ENCODE measurements at regions not wholly inside any gene's neighbourhood (a gene's known extent, or its start where the extent isn't known, plus 50 kb on each side); places are given as distances from the start of the nearest gene placed in this dataset.
"Not testable (repeated sequence)": the region's sequence is repeated elsewhere in the genome, so short reads cannot be mapped to it uniquely, and the experiment has no call there.

DNA sequence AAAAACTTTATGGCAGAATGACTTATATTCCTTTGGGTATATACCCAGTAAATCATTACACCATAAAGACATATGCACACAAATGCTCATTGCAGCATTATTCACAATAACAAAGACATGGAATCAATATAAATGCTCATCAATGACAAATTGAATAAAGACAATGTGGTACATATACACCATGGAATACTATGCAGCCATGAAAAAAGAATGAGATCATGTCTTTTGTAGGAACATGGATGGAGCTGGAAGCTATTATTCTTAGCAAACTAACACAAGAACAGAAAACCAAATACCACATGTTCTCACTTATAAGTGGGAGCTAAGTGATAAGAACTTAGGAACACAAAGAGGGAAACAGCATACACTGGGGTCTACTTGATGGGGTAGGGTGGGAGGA, 321.7 kb downstream of the ZNF674 start:
- DNase-seq, result not testable (repeated sequence)

DNA sequence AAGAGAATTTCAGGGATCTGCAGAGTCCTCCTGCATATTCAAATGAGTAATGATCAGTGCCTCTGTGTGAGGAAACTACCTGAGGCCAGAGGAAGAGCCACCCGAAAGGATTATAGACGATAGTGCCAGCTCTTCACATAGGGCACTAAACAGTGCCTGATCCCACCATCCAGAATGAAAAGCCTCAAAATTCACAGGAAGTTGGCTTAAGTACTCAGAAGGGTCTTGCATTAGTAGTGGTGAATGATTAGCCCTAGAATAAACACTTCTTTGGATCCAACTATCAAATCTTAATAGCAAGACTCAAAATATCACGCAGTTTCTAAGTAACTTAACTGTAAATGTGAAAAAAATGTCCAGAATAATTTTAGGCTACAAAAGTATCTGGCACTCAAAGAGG, 324.4 kb downstream of the ZNF674 start:
- DNase-seq, result no peak

DNA sequence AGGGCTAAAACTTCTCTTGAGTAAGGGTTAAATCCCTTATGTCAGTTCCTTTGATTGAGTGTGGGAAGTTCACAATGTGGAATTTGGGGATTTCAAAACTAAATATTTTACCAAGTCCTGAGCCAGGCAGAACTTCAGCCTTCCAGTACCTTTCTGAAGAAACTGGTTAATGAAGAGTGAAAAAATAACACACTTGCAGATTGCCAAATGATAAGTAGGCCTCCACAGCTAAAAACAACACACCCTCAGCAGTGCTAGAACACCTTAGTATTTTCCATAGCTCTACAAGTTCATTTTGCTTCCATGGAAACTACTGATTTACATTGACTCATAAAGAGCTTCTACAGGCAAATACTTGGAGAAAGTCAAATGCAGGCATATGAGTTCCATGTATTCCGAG, 326.8 kb downstream of the ZNF674 start:
- DNase-seq, result no peak

DNA sequence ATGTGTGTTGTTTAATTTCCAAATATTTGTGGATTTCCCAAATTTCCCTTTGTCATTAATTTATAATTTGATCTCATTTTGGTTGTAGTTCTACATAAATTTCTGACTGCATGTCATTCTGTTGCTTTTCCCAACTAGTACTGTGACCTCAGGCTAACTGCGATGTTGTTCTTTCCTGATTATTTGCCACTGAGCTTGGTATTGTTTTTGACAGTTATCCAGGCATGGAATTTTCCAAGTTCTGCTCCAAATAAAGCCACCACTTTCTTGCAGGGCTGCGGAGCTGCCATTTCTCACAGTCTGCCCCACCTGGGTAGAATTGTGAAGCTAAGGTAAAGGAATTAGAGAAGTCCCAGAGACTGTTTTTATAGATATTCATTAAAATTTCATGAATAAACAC, 328.8 kb downstream of the ZNF674 start:
- DNase-seq, result no peak

DNA sequence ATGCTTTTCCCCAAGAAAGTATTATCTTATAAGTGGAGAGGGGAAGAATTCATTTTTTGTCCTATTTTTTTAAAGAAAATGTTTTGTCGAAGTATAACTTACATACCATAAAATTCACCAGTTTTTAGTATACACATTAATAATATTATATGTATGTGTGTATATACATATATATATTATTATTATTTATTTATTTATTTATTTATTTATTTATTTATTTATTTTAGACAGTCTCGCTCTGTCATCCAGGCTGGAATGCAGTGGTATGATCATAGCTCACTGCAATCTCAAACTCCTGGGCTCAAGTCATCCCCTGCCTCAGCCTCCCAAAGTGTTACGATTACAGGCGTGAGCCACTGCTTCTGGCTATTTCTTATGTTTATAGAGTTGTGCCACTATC, 334.1 kb downstream of the ZNF674 start:
- DNase-seq, result no peak

DNA sequence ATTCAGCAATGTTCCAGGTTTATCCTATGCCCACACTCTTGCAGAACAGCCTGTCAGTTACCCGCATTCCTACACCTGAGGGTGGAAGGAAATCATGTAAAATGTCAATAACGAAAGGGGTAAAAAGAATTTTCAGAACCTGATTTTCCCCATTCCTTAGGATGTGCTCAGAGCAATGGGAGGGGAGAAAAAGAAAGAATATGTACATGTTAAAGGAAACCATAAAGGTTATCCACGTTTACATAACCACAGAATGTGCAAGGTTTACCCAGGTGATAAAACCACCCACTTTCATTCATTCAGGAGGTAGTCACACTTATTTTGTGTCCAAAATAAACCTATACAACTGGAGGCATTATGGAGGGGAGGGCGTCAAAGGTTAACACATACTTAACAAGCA, 335.5 kb downstream of the ZNF674 start:
- DNase-seq, result no peak

DNA sequence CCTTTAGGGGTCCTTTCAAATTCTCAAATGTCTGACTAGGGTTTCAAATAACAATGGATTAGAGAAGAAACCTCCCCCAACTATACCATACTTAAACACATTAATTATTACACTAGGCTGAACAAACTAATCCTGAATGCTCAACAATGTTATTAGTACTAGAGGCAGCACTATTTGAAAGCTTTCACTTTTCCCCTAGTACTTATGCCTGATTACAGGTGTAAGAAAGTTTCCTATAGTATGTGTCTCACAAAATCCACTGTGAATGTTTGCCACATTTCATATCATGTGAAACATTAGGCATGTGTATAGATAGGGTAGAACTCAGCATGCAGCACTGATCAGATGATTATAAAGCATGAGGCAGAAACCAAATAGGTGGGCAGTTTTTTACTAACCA, 336.2 kb downstream of the ZNF674 start:
- no peak for DNase-seq

DNA sequence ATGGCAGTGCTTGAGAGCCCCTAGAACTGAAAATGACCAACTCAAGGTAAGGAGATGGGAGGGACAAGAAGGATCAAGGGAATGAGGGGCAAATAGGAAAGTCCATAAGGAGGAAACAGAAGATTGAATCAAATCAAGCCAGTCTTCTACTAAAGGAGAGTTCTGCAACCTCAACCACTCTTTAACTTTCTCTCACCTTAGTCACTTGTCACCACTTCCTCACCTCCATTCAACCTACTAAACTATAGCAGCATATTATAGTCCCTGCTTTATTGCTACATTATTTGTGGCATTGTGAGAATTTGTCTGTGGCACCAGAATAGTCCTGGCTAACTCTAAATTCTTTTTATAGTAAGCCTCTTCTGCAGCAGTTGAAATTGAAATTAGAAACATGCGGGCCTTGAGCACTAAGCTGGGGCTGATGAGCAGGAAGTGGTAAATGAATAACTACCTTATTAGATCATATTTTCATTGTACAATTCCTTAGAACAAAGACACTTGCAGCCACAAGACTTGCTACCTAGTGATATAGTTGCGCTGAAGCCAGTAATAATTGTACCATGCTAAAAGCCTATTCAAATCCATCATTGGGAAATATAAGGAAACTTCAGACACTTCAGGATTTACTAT, 336.9 kb downstream of the ZNF674 start:
- no peak for DNase-seq

DNA sequence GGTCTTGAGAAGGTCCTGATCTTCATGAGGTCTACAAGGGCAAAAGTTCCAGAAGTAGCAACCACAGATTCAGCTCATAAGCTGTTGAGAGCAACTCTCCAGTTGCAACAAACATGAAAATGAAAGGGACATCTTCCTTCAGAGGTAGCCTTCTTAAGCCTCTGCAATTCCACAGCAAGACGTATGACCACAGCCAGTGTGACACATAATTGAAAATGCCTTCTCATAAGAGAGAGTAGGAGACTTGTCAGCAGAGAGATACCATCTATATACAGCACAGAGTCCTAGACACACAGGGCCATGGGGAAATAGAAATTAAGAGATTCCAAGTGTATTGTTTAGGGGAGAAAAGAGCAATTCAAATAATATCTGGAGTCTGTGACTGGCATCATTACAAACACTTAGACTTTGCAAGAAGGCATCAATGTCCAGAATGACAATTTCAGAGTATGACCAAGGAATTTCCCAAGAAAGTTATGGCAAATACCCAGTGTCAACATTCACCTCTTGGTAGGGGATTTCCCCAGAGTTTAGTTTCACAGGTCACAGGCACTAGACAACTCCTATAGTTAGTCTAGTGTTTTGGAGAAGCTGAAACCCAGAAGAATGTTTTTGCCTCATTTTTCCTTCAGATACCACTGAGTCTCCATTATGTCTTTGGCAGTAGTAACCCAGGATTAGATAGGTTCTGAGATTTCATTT, 340.3 kb downstream of the ZNF674 start:
- DNase-seq, result no peak

DNA sequence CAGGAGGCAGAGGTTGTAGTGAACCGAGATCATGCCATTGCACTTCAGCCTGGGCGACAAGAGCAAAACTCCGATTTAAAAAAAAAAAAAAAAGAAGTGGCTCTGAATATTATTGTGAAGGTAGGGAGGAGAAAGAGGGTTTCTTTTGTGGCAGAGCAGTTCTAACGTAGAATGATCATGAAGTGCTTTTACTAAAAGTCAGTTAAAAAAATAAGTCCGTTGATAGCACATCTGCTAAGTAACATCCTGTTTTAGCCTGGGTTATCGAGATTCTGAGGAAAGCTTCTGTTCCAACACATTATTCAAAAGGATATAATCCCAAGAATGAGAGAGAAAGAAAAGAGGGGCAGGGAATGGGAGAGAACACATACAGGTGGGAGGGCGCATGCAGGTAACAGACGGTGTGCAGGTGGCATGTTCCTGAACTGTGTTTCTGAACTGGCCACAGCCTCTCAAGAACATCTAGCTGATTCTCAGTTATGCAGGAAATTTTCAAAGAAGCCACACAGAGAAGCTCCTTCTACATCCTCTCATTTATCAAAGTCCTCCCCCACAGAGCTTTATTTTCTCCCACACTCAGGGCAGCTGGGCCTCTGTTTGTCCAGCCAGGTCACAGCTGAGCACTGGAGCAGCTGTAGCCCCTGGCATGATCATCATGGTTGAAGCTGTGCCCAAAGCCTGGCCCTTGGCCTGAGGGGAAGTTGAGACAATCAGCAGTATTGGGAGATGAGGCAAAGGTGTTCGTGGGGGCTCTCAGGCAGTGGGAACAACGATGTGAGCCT, 342.3 kb downstream of the ZNF674 start:
- peak; percentile 1 for DNase-seq

DNA sequence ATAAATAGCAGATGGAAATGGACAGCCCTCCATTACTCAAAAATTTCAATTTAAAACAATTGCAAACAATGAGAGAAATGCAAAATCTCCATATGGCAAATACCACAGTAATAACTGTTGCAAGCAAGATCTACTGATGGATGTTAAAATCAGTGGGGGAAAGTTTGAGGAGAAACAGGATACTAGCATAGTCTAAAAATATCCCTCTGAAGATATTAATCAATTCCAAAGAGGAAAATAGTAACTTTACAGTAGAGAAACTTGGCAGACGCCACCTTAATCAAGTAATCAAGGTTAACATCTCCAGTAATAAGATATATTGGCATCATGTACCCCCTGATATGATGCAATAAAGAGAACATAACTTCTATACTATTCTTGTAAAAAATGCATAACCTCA, 344.8 kb downstream of the ZNF674 start:
- DNase-seq, result no peak

DNA sequence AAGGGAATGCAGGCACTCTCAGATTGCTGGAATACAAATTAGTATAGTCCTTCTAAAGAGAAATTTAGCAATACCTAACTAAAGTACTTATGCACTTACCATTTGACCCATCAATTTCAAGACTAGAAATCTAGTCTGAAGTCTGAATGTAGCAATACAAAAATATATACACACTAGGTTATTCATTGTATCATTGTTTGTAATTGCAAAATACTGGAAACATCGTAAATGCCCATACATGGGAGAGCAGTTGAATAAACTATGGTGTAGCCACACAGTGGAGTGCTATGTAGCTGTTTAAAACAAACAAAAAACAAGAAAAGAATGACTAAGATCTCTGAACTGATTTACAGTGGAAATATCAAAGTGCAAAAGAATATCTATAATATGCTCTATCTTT, 346.4 kb downstream of the ZNF674 start:
- no peak for DNase-seq

DNA sequence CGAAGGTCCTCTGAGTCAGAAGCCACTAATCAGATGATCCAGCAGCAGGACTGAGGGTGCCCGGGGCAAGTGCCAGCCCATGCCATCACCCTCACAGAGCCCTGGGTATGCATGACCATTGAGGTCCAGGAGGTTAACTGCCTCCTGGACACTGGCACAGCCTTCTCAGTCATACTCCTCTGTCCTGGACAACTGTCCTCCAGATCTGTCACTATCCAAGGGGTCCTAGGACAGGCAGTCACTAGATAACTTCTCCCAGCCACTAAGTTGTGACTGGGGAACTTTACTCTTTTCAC, 358.5 kb downstream of the ZNF674 start:
- not testable (repeated sequence) for DNase-seq

DNA sequence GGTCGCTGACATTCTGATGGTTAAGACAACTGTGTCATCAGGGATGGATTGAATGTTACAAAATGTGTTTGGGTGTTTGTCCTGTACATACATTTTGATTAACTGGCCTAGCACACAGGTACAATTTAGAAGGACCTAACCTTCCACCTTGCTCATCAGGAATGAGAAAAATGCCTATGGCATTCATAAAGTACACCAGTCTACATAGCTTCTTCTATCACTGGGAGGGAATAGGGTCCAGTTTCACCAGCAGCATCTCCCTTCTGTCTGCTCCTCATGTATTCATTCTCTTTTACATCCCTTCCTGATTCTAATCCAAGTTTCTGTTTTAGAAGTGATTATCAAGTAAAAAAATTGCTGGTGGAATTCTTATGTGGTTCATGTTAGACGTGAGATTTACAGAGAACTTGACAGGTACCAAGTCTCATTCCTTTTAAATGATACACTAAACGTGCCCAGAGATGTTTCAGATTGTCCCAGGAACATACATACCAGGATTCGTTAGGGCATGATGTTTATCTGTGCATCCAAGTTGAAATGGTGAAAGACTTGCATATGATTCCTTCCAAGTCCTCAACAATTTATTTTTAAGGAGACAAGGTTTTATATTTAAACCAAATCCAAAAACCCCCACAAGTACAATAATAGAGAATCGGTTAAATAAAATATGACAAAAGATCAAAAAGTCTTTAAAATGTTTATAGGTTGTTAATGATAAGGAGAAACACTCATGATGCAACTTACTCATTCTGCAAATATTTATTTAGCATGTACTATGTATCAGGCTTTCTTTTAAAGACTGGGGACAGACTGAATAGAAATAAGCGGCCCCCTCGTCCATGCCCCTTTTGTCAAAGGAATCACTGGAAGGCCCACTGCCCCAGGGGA, 359.1 kb downstream of the ZNF674 start:
- DNase-seq, result no peak

DNA sequence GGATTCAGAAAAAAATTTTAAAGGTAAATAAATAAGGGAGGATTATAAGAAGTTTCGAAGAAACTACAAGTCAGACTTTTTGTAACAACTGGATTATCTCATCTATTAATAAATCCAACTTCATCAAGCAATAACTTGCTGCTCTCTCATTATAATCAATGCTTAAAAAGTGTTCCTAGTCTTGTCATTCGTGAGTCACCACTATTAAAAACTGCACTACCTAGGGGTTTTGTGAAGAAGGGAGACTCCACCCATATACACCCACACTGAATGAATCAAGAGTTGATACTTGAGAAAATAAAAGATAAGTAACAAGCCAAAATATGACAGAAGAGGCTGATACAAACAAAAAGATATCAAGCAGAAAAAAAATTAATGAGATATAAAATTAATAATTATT, 360.5 kb downstream of the ZNF674 start:
- no peak for DNase-seq

DNA sequence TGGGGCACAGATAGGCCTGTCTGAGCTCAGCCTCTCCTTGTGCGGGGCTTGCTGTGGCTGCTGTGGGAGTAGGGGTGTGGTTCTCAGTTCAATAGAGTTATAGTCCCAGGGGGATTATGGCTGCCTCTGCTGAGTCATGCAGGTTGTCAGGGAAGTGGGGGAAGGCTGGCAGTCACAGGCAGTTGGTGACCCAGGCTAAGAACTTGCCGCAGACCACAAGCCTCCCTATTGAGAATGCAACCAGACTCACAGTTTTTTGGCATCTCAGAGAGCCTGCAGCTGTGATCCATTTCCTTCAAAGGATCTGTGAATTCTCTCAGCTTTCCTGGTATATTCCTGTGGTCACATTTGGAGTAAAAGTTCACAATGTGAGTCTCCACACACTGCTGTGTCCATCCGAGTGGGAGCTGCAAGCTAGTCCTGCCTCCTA, 364.9 kb downstream of the ZNF674 start:
- no peak for DNase-seq

DNA sequence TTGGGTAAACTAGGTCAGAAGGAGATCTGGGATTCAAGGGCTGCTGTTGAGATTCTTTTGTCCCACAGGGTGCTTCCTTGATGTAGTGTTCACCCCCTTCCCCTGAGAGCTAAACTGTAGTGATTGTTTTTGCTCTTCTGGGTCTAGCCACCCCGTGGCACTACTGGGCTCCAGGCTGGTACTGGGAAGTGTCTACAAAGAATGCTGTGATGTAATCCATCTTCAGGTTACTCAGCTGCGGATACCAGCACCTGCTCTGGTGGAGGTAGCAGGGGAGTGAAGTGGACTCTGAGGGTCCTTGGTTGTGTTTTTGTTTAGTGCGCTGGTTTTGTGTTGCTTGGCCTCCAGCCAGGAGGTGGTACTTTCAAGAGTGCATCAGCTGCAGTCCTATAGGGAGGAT, 365.5 kb downstream of the ZNF674 start:
- no peak for DNase-seq

DNA sequence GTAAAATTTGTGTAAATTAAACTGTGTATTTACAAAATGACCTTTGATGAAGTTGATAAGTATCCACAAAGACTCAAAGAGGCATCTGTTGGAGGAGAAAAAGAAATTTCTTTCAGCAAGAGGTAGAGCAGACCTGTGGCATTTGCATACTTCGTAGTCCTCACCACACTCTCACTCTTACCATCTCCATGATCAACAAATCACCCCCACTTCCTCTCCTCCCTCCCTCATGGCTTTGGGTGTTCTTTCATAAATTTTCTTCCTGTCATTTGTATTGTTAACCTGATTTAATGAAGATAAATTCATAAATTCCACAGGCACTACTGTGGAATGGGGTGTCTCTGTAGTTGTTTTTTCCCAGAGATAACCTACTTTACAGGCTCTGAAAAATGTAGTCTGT, 366.5 kb downstream of the ZNF674 start:
- no peak for DNase-seq

DNA sequence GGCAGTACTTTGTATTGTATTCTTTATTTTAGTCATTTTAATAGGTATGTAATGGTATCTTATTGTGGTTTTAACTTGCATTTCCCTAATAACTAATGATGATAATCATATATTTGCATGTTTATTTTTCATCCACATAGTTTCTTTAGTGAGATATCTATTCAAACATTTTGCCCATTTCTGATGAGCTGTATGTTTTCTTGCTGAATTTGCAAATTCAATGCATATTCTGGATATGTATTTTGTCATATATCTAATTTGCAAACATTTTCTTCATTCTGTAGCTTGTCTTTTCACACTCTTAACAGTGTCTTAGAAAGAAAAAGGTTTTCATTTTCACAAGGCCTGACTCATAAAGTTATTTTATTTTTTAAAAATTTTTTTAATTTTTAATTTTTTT, 372.1 kb downstream of the ZNF674 start:
- DNase-seq, result no peak

DNA sequence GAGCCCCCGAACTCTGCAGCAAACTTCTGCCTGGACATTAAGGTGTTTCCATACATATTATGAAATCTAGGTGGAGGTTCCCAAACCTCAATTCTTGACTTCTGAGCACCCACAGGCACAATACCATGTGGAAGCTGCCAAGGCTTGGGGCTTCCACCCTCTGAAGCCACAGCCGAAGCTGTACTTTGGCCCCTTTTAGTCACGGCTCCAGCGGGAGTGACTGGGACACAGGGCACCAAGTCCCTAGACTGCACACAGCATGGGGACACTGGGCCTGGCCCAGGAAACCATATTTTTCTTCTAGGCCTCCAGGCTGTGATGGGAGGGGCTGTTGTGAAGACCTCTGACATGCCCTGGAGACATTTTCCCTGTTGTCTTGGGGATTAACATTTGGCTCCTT, 373.8 kb downstream of the ZNF674 start:
- not testable (repeated sequence) for DNase-seq

DNA sequence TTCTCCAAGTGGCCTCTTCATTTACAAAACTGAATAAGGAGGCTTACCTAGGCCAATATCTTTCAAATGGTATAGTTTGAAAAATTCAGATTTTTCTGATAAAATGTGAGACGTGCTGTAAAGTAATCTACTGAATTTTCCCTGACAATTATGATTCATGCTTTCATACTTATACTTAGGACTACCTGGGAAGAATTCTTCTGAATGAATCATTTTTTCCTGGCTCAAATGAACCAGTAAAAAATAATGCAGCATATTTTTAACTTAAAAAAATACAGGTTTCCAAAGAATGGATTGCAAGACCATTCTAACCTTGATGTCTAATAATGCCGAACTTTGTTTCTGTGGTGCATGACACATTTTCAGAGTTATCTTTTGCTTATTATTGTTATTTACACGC, 375.4 kb downstream of the ZNF674 start:
- no peak for DNase-seq

DNA sequence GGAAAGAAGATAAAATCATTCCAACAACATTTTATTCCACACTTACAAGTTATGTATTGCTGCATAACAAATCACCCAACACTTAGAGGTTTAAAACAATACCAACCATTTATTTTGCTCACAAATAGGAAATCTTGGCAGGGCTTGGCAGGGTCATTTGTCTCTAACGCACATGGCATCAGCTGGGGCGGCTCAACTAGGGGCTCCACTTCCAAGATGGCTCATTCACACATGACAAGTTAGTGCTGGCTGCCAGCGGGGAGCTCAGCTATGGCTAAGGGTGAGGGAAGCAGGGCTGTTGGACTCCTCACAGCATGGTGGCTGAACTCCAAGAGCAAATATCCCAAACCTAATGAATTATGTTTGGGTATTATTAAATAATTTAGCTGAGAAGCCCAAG, 377.0 kb downstream of the ZNF674 start:
- DNase-seq, result peak; percentile 3
